B cell (primary cell): ENCODE measurements at regions not wholly inside any gene's neighbourhood (a gene's known extent, or its start where the extent isn't known, plus 50 kb on each side); places are given as distances from the start of the nearest gene placed in this dataset.

Experiments used
- EZH2 ChIP-seq: IDR thresholded peaks from 2 replicates; pipeline ENCODE4 v1.6.1; 2012; ENCODE audit warnings: borderline replicate concordance, low read depth, mild to moderate bottlenecking, moderate library complexity, low read length; ENCODE audit not compliant: insufficient read depth, poor library complexity, severe bottlenecking
- TF ChIP-seq, protein P1 (sequence below): fragments of 200-600 bp; IDR thresholded peaks from one replicate; pipeline ENCODE4 v1.8.0; 2022; ENCODE audit warnings: antibody characterized with exemption, mild to moderate bottlenecking

GRCh38 chr10:131695496-131696165 lies 205.2 kb upstream of the PPP2R2D start:
- no peak for TF ChIP-seq EZH2
- TF ChIP-seq, protein P1, sequence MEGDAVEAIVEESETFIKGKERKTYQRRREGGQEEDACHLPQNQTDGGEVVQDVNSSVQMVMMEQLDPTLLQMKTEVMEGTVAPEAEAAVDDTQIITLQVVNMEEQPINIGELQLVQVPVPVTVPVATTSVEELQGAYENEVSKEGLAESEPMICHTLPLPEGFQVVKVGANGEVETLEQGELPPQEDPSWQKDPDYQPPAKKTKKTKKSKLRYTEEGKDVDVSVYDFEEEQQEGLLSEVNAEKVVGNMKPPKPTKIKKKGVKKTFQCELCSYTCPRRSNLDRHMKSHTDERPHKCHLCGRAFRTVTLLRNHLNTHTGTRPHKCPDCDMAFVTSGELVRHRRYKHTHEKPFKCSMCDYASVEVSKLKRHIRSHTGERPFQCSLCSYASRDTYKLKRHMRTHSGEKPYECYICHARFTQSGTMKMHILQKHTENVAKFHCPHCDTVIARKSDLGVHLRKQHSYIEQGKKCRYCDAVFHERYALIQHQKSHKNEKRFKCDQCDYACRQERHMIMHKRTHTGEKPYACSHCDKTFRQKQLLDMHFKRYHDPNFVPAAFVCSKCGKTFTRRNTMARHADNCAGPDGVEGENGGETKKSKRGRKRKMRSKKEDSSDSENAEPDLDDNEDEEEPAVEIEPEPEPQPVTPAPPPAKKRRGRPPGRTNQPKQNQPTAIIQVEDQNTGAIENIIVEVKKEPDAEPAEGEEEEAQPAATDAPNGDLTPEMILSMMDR = no peak
